AG10803 (cell line): ENCODE measurements at regions not wholly inside any gene's neighbourhood (a gene's known extent, or its start where the extent isn't known, plus 50 kb on each side); places are given as distances from the start of the nearest gene placed in this dataset.

Source experiments
- DNase-seq: peaks from one replicate; pipeline ENCODE4 v3.0.0; 2010; ENCODE audit warnings: low read depth
- H3K4me3 ChIP-seq: 2 replicates; pipeline ENCODE4 v1.5.1; 2011; ENCODE audit warnings: mild to moderate bottlenecking, low read length, control low read depth
- CTCF ChIP-seq: conservative IDR thresholded peaks from 2 replicates; pipeline ENCODE4 v1.5.1; 2011; ENCODE audit warnings: mild to moderate bottlenecking, low read length, control low read depth, inconsistent platforms

DNA sequence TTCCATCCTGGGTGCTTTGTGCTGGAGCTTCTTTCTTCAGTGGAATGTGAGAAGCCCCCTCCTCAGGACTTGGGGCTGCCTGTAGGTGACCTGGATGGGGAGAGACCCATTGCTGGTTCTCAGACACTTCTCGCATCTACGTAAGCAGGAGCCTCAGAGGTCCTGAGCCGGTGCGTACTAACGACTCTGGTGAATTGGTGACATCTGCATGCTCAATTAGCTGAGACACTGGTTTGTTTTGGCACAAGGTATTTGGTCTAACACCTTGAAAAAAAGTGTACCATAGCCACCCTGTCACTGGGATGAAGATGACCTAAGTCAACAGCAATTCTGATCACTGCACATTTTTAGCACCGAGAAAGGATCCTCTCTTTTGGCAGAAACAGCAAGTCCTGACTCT is 57.7 kb downstream of the LRRC30 start:
- DNase-seq, result no peak
- no peak for TF ChIP-seq CTCF
- no peak overlapping the region for H3K4me3 ChIP-seq

DNA sequence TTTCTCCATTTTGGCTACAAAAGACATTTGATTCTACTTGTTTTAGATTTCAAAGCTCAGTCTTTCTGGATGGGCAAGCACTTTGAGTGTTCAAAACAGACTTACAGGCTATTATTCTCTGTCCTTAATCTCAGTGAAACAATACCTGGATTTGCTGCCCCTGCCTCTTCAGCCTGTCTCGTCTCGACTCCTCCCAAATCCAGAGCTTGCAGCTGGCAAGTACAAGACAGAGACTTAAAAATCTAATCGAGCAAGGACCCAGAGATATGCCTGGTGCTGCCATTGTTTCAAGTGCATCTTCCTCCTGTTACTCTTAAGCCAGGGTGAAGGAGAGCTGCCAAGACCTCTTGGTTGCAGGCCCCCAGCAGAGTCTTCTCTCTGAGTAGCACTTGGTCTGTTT is 59.2 kb downstream of the LRRC30 start:
- TF ChIP-seq CTCF, result no peak
- DNase-seq, result no peak
- H3K4me3 ChIP-seq, result no peak overlapping the region

GRCh38 chr18:7291046-7291445 is 60.2 kb downstream of the LRRC30 start:
- H3K4me3 ChIP-seq, result no peak overlapping the region
- no peak for DNase-seq
- TF ChIP-seq CTCF, result no peak

DNA sequence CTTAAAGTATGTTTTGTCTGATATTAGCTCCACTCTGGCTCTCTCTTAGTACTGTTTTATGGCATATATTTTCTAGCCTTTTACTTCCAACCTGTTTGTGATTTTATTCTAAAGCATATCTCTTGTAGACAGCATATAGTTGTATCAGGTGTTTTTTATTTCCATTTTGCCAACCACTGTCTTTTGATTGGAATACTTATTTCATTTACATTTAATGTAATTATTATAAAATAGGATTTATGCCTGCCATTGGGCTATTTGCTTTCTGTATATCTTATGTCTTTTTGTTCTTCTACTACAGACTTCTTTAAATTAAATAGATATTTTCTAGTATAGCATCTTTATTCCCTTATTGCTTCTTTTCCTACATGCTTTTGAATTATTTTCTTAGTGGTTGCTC is 67.3 kb downstream of the LRRC30 start:
- TF ChIP-seq CTCF, result no peak
- no peak for DNase-seq
- no peak overlapping the region for H3K4me3 ChIP-seq

- DNase-seq, result no peak
- no peak for TF ChIP-seq CTCF
Measured at GRCh38 chr18:7301094-7301493, 70.2 kb downstream of the LRRC30 start.

GRCh38 chr18:7303316-7304060 is 72.6 kb downstream of the LRRC30 start:
- no peak for TF ChIP-seq CTCF
- no peak for DNase-seq
- no peak overlapping the region for H3K4me3 ChIP-seq

More at GRCh38 chr18:7301094-7301493, 70.2 kb downstream of the LRRC30 start:
- H3K4me3 ChIP-seq, result no peak overlapping the region

GRCh38 chr18:7304061-7304370 is 73.1 kb downstream of the LRRC30 start:
- TF ChIP-seq CTCF, result no peak
- no peak for DNase-seq
- no peak overlapping the region for H3K4me3 ChIP-seq
